OCI-LY1 (cell line): ENCODE measurements at regions not wholly inside any gene's neighbourhood (a gene's known extent, or its start where the extent isn't known, plus 50 kb on each side); places are given as distances from the start of the nearest gene placed in this dataset.

Source experiments
- H2AFZ ChIP-seq: fragments of 200-600 bp; sonication (generic), shearing (Covaris generic); 2 replicates; pipeline ENCODE4 v1.6.0; 2014; ENCODE audit warnings: antibody characterized with exemption, mild to moderate bottlenecking, low read length
- H3F3A ChIP-seq: fragments of 200-600 bp; sonication (generic), shearing (Covaris generic); 2 replicates; pipeline ENCODE4 v1.6.0; 2014; ENCODE audit warnings: mild to moderate bottlenecking, antibody characterized with exemption, low read length, moderate library complexity; ENCODE audit not compliant: insufficient read depth
- H3K27ac ChIP-seq: fragments of 200-600 bp; sonication (generic); 2 replicates; pipeline ENCODE4 v1.5.1; 2014; ENCODE audit warnings: low read length, mixed run types, mild to moderate bottlenecking, low read depth; ENCODE audit not compliant: poor library complexity, severe bottlenecking
- H3K27me3 ChIP-seq: fragments of 200-600 bp; sonication (generic); 2 replicates; pipeline ENCODE4 v1.6.0; 2014; ENCODE audit warnings: antibody characterized with exemption, mild to moderate bottlenecking, low read length, moderate library complexity; ENCODE audit not compliant: insufficient read depth
- H3K36me3 ChIP-seq: fragments of 200-600 bp; sonication (generic); 2 replicates; pipeline ENCODE4 v1.6.1; 2014; ENCODE audit warnings: mild to moderate bottlenecking, antibody characterized with exemption, low read length, moderate library complexity, mixed read lengths; ENCODE audit not compliant: insufficient read depth
- H3K4me1 ChIP-seq: fragments of 200-600 bp; sonication (generic); 2 replicates; pipeline ENCODE4 v1.5.1; 2014; ENCODE audit warnings: mild to moderate bottlenecking, low read length, moderate library complexity; ENCODE audit not compliant: insufficient read depth, severe bottlenecking
- H3K4me2 ChIP-seq: fragments of 200-600 bp; sonication (generic), shearing (Covaris generic); 2 replicates; pipeline ENCODE4 v1.6.1; 2014; ENCODE audit warnings: low read length
- H3K4me3 ChIP-seq: fragments of 200-600 bp; sonication (generic); 2 replicates; pipeline ENCODE4 v1.5.1; 2014; ENCODE audit warnings: low read length, low read depth, mild to moderate bottlenecking, mixed read lengths; ENCODE audit not compliant: poor library complexity, severe bottlenecking
- H3K79me2 ChIP-seq: fragments of 200-600 bp; shearing (Covaris generic); 2 replicates; pipeline ENCODE4 v1.6.1; 2016; ENCODE audit warnings: mixed run types, low read length, mixed read lengths; ENCODE audit not compliant: insufficient read depth
- H3K9ac ChIP-seq: fragments of 200-600 bp; sonication (generic), shearing (Covaris generic); 2 replicates; pipeline ENCODE4 v1.6.1; 2014; ENCODE audit warnings: mild to moderate bottlenecking, low read length, mixed read lengths
- H3K9me2 ChIP-seq: fragments of 200-600 bp; sonication (generic), shearing (Covaris generic); 2 replicates; pipeline ENCODE4 v1.6.1; 2014; ENCODE audit warnings: low read depth, mild to moderate bottlenecking, low read length, mixed read lengths
- H3K9me3 ChIP-seq: fragments of 200-600 bp; shearing (Covaris generic); 2 replicates; pipeline ENCODE4 v1.6.1; 2014; ENCODE audit warnings: low read length, mixed read lengths
- H4K20me1 ChIP-seq: fragments of 200-600 bp; sonication (generic), shearing (Covaris generic); 2 replicates; pipeline ENCODE4 v1.6.0; 2016; ENCODE audit warnings: mild to moderate bottlenecking, low read length; ENCODE audit not compliant: insufficient read depth
- EZH2 ChIP-seq: fragments of 200-600 bp; sonication (generic), shearing (Covaris generic); IDR thresholded peaks from 2 replicates; pipeline ENCODE4 v1.8.0; 2017; ENCODE audit warnings: borderline replicate concordance, mixed run types, mild to moderate bottlenecking, antibody characterized with exemption, low read length, moderate library complexity, mixed read lengths
- TF ChIP-seq, protein P1 (sequence below): fragments of 200-600 bp; sonication (generic), shearing (Covaris generic); IDR thresholded peaks from 2 replicates; pipeline ENCODE4 v1.5.1; 2017; ENCODE audit warnings: mild to moderate bottlenecking, antibody characterized with exemption, low read length, moderate library complexity, mixed read lengths

DNA sequence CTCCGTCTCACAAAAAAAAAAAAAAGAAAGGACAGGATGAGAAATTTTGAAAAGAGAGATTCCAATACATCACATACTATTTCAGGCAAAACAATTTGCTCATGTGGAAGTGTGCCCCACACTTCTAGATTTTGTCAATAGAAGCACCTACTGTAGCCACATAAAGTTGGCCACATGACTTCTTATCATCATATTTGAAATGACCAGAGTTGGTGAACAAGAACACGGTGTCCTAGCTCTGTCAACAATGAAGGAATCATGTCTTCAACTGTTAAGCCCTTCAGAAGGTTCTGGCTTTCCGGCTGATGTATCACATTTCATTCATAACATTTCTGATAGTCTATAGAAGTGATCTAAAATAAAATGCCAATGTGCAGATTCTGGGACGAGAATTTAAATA lies 534.5 kb downstream of the TMEM114 start:
- Histone ChIP-seq H3K4me3 (no peak overlapping the region), H4K20me1 (no peaks in the 10 kb centered on the region), H3K9me3 (no peaks in the 10 kb centered on the region), H3K79me2 (no peaks in the 10 kb centered on the region), H2AFZ (no peak overlapping the region), H3K9me2 (no peaks in the 10 kb centered on the region), H3K9ac (no peak overlapping the region), H3K27ac (no peak overlapping the region), H3K36me3 (no peaks in the 10 kb centered on the region), H3F3A (no peaks in the 10 kb centered on the region), H3K4me2 (no peak overlapping the region), H3K4me1 (no peaks in the 10 kb centered on the region), H3K27me3 (no peaks in the 10 kb centered on the region)
- TF ChIP-seq EZH2 = no peak
- TF ChIP-seq, protein P1, sequence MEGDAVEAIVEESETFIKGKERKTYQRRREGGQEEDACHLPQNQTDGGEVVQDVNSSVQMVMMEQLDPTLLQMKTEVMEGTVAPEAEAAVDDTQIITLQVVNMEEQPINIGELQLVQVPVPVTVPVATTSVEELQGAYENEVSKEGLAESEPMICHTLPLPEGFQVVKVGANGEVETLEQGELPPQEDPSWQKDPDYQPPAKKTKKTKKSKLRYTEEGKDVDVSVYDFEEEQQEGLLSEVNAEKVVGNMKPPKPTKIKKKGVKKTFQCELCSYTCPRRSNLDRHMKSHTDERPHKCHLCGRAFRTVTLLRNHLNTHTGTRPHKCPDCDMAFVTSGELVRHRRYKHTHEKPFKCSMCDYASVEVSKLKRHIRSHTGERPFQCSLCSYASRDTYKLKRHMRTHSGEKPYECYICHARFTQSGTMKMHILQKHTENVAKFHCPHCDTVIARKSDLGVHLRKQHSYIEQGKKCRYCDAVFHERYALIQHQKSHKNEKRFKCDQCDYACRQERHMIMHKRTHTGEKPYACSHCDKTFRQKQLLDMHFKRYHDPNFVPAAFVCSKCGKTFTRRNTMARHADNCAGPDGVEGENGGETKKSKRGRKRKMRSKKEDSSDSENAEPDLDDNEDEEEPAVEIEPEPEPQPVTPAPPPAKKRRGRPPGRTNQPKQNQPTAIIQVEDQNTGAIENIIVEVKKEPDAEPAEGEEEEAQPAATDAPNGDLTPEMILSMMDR = no peak

DNA sequence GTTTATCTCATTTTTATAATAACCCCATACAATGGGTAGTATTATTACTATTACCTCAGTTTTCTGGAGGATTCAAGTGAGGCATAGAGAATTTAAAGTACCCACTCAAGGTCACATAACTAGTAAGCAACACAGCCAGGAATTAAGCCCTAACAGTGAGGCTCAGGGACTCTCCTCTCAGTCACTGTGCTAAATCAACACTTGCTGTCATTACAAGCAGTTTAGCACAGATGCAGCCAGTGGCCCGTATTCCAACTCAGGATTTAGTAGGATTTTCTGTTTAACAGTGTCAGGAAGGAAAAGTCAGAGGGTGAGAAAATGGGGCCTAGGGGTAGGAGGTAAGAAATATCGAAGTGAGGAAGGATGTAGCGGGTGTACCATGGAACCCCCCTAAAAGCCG lies 536.9 kb downstream of the TMEM114 start:
- Histone ChIP-seq H3K9me3 (no peaks in the 10 kb centered on the region), H4K20me1 (no peaks in the 10 kb centered on the region), H3K4me3 (no peak overlapping the region), H2AFZ (no peak overlapping the region), H3K4me2 (no peak overlapping the region), H3K27ac (no peak overlapping the region), H3K79me2 (no peaks in the 10 kb centered on the region), H3K36me3 (no peaks in the 10 kb centered on the region), H3K9ac (no peak overlapping the region), H3K4me1 (no peaks in the 10 kb centered on the region), H3F3A (no peaks in the 10 kb centered on the region), H3K27me3 (no peaks in the 10 kb centered on the region), H3K9me2 (no peaks in the 10 kb centered on the region)
- TF ChIP-seq, protein P1 = no peak
- no peak for TF ChIP-seq EZH2

DNA sequence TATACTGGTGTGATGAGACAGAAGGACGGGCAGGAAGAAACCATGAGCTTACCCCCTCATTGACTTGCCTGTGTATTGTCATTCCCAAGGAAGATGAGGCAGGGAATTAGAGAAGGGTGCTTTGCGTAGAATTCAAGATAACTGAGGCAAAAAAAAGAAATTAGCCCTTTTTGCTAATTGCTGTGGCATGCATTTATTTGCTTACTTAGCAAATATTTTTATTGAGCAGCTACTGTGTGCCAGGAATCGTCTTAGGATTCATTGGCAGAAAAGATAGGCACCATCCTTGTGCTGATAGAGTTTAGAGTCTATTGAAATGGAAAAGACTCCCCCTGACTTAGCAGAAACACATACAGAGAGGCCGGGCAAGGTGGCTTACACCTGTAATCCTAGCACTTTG lies 541.9 kb downstream of the TMEM114 start:
- no peak for TF ChIP-seq EZH2
- TF ChIP-seq, protein P1 = no peak
- Histone ChIP-seq H3K9me2 (no peaks in the 10 kb centered on the region), H2AFZ (no peak overlapping the region), H3K79me2 (no peaks in the 10 kb centered on the region), H3K27ac (no peak overlapping the region), H3F3A (no peaks in the 10 kb centered on the region), H3K36me3 (no peaks in the 10 kb centered on the region), H3K9ac (no peak overlapping the region), H3K27me3 (no peaks in the 10 kb centered on the region), H3K4me2 (no peak overlapping the region), H3K4me1 (no peaks in the 10 kb centered on the region), H3K9me3 (no peaks in the 10 kb centered on the region), H3K4me3 (no peak overlapping the region), H4K20me1 (no peaks in the 10 kb centered on the region)
